ENCODE measurements at regions not wholly inside any gene's neighbourhood (a gene's known extent, or its start where the extent isn't known, plus 50 kb on each side); places are given as distances from the start of the nearest gene placed in this dataset.
"Not testable (repeated sequence)": the region's sequence is repeated elsewhere in the genome, so short reads cannot be mapped to it uniquely, and the experiment has no call there.

DNA sequence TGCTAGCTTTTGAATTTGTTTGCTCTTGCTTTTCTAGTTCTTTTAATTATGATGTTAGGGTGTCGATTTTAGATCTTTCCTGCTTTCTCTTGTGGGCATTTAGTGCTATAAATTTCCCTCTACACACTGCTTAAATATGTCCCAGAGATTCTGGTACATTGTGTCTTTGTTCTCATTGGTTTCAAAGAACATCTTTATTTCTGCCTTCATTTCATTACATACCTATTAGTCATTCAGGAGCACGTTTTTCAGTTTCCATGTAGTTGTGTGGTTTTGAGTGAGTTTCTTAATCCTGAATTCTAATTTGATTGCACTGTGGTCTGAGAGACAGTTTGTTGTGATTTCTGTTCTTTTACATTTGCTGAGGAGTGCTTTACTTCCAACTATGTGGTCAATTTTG is 51.2 kb upstream of the MB21D2 start:
- not testable (repeated sequence) for DNase-seq

DNA sequence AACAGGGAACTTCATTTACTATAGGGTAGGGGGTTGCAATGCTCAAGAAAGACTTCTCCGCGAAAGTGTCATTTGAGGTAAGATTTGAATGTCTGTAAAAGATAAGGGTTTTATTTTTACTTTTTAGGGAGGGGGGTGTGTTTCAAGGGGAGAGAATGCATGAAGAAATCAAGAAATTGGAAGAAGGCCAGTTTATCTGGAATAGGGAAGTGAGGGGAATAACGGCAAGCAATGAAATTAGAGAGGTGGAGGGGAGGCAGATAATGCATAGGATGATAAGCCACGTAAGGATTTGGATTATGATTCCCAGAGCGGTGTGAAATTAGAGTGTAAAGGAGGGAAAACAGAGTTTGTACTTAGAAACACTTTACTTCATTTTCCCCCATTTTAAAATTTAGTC is 63.0 kb upstream of the MB21D2 start:
- no peak for DNase-seq

DNA sequence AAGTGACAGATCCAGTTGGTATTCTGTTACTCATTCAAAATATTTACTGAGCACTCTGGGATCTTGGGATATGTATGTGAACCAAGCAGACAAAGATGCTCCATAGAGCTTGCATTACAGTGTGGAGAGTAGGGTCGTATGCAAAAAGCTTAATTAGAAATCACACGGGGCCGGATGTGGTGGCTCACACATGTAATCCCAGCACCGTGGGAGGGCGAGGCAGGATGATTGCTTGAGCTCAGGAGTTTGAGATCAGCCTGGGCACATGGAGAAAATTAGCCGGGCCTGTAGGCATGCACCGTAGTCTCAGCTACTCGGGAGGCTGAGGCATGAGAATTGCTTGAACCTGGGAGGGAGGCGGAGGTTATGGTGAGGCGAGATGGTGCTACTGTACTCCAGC is 68.7 kb upstream of the MB21D2 start:
- DNase-seq, result no peak

DNA sequence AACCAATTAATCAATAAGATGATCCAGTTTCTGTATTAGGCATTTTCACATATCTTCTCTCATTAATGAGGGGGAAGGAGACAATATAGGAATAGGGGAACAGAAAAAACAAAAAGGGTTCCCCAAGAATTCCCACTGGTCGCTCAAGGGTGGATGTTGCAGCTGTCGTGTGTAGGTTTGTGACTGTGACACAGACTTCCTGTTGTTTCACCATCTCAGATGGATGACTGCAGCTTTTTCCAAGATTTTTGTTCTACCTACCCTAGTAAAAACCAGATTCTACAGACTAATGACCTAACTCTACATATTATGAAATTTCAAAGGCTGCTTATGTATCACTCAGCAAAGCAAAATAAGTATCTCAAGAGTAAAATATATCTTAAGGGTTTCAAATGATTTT is 73.7 kb upstream of the MB21D2 start:
- no peak for DNase-seq

DNA sequence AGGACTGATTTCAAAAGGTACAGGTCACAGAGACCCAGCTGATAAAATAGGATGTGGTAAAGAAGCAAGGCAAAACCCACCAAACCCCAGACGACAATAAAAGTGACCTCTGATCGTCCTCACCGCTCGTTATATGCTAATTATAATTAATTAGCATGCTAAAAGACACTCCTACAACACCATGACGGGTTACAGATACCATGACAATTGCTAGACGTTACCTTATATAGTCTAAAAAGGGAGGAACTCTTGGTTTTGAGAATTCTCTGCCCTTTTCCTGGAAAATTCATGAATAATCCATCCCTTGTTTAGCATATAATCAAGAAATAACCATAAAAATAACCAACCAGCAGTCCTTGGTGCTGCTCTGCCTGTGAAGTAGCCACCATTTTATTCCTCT is 74.7 kb upstream of the MB21D2 start:
- DNase-seq, result no peak

DNA sequence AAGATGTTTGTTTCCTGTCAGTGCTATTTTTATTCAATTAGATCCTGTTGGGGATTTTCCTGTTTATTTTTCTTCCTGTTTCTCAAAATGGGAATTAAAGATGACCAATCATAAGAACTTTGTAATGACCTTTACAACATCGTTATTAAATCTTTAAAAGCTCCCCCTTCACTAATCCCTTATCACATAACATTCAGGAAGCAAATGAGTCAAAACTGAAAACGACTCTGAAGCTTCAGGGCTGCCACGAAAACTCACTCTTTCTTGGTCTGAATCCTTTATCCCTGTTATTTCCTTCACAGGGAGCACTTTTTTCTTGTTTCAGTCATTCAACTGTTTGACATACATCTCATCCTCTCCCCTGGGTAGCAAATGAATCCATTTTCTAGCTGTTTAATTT is 75.8 kb upstream of the MB21D2 start:
- DNase-seq, result no peak

DNA sequence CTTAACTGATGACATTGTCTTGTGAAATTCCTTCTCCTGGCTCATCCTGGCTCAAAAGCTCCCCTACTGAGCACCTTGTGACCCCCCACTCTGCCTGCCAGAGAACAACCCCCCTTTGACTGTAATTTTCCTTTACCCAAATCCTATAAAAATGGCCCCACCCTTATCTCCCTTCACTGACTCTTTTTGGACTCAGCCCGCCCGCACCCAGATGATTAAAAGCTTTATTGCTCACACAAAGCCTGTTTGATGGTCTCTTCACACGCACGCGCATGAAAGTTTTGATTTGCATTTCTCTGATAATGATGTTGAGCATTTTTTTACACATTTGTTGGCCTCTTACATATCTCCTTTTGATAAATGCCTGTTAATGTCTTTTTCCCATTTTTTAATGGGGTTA is 83.5 kb upstream of the MB21D2 start:
- DNase-seq, result not testable (repeated sequence)

DNA sequence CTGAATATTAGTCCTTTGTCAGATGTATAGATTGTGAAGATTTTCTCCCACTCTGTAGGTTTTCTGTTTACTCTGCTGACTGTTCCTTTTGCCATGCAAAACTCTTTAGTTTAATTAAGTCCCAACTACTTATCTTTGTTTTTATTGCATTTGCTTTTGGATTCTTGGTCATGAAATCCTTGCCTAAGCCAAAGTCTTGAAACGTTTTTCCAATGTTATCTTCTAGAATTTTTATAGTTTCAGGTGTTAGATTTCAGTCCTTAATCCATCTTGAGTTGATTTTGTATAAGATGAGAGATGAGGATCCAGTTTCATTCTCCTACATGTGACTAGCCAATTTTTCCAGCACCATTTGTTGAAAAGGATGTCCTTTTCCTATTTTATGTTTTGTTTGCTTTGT is 86.0 kb upstream of the MB21D2 start:
- not testable (repeated sequence) for DNase-seq

DNA sequence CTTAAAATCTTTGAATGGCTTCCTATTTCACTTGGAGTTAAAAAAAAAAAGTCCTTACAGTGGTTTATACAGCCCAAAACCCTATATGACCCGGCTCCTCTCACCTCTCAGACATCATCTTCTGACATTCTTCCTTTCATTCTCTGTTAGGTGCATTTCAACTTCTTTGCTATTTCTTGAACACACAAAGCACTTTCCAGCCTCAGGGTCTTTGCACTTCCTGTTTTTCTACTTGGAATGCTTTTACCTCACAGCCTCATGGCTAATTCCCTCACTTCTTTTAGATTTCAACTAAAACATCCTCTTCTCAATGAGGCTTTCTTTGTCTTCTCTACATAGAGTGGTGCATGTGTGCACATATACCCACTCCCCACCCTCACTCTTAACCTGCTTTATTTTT is 91.0 kb upstream of the MB21D2 start:
- no peak for DNase-seq

DNA sequence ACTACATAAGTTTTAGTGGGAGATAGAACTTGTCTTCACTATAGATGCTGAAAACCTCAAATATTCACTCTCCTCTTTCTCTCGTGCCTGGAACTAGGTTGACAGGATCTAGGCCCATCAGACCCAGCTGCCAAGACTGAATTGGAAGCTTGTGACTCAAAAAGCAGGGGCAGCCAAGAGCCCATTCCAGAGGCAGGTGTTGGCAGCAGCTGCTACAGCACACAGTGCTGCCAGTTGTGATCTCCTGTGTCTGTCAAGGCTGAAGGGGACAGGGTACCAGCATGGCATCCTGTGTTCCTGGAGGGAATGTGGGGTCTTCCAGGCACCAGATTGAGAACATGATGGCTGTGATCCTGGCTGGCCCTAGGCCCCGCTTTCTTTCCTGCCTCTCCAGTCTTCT is 92.5 kb upstream of the MB21D2 start:
- no peak for DNase-seq

DNA sequence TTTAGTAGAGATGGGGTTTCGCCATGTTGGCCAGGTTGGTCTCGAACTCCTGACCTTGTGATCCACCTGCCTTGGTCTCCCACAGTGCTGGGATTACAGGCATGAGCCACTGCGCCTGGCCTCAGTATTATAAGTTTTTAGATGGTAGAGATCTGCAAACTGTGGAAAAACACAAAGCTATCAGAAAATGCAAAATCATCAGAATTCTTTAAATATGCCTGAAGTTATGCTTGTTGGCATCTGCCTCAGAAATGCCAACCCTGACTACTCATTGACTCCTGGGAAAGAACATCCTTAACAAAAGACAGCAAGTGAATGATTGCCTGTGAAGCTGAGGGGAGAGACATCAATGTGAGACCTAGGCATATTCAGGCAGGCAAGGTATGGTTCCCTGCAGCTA is 94.3 kb upstream of the MB21D2 start:
- no peak for DNase-seq

DNA sequence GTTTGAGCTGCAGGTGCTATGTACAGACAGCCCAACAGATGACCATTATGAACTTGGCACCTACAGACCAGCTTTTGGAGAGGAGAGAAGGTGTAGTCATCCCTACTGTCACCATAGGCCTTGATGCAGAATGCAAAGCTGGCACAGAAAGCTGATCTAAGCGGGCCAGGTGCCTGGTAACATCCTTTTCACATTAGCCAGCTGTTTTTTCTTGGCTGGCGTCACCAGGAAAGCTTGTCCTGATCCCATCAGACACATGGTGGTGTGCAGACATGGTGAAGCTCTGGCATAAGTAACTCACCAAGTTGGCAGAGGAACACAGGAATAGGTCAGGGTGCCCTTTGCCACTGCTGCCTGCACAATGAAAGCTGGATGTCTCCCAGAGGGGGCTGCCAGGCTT is 97.2 kb upstream of the MB21D2 start:
- no peak for DNase-seq

DNA sequence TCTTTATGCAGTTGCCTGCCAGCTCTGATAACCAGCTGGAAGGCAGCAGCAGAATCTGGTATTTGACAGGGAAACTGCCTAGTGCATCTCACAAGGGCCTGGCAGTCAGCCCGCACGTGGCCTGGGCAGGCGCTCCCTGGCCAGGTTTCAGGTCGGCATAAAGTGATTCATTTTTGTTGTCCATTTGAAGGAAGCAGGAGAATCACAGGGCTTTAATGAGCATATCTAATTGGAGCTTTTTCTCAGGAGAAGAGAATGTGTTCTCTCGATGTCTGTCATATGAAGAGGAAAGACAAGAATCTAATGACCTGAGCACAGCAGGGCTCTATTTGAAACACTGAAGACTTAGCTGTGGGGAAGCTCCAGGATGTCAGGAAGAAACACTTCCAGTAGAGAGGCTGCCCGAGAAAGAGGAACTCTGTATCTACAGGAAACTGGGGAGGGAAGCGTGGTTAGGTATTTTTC is 98.8 kb upstream of the MB21D2 start:
- DNase-seq, result no peak

DNA sequence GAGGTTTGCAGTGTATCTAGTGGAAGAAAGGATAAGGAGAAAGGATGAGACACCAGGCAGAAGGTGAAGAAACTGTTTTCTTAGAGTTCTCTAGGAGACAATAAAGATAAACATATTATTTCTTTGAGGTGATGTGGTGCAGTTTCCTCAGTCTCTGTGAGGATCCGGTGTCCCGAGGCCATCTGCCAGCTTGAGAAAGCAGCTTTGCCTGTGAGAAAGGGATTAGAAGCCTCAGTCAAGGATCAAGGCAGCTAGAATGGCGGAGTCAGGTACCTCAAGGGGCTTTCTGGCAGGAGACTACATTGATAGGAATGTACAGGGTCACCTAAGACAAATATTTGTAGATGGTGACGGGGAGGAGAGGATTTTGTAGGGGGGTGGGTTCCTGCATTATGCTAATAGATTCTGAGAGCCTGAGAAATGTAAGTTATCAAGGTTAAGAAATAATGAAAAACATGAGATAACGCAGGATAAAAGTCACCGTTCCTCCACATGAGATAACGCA is 103.9 kb upstream of the MB21D2 start:
- DNase-seq, result no peak

DNA sequence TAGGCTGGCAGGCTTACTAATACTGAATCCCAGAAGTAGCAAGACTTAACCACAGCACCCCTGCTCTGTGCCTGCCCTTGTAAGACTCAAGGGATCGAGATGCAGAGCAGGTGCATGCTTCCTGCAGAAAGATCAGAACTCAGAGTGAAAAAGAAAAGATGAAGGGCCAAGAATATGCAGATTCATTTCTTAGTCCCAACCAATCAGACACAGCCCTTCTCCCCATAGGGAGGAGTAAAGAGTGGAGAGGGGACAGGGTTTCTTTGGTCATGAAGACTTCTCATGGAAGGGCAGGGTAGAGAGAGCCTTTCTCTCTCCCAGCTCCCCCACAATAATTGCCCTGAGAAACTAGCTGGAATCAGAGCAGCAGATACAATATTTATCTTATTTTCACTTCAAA is 105.6 kb upstream of the MB21D2 start:
- DNase-seq, result no peak

DNA sequence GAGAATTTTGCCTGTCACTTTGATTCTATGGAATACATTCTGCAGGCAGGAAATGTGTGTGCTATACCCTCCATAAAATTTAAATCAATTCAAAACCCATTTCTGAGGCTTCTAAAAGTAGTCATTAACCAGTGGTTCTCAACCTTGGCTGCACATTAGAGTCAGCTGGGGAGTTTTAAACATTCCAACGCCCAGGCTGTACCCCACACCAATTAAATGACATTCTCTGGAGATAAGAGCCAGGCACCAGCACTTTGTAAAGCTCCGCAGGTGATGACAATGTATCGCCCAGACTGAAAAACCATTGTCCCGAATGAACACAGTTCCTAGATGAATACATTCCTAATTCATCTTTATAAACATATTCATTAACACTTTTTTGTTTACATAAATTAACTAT is 110.6 kb upstream of the MB21D2 start:
- DNase-seq, result no peak

DNA sequence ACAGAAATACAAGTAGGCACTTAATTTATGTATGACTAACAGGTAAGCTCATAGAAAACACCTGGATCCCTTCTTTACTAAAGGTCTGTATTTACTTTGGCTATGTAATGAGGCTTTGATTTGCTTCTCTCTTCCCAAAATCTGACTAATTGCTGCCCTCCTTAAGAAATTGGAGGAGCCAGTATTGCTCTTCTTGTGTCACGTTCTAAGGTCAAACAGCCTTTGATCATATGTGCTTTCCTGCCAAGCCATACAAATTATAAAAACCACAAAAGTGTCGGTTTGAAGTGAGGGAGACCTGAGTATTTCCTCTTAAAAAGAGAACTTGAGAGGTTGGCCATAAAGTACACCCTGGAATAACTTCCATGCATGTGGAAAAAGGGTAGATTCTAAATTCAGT is 112.1 kb upstream of the MB21D2 start:
- peak; percentile 12 for DNase-seq

DNA sequence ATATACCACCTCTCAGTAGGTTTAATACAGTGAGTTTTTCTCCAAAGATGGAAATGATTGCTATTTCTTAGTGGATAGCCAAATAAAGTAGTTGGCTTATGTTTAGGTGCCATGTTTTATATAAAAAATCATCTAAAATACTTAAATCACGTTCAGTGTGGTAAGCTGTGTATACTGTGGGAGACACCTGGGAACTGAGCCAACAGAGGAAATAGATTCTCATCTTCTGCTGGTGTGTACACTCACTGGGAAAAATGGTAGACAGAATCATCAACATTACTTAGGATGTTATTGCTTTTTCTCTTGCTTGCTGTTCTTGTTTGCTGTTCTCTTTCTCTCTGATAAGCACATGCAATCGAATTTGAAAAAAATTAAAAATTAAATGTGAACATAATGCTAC is 112.6 kb upstream of the MB21D2 start:
- DNase-seq, result peak; percentile 45

DNA sequence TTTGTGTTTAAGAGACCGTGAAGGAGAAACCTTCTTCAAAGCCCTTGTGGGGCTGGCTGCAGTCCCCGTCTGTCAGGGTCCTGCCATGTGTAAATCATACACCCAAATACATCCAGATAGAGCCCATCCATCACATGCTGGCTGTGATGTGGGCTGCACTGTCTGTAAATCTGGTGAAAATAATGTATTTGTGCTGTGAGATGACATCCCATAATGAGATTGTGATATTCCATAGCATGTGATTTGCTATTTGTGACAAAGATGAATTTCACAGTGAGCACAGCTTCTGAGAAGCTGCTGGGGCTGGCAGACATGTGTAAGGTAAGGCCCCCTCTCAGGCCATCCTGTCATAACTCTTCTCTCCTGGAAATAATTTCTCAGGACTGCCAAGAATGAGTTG is 114.3 kb upstream of the MB21D2 start:
- no peak for DNase-seq

DNA sequence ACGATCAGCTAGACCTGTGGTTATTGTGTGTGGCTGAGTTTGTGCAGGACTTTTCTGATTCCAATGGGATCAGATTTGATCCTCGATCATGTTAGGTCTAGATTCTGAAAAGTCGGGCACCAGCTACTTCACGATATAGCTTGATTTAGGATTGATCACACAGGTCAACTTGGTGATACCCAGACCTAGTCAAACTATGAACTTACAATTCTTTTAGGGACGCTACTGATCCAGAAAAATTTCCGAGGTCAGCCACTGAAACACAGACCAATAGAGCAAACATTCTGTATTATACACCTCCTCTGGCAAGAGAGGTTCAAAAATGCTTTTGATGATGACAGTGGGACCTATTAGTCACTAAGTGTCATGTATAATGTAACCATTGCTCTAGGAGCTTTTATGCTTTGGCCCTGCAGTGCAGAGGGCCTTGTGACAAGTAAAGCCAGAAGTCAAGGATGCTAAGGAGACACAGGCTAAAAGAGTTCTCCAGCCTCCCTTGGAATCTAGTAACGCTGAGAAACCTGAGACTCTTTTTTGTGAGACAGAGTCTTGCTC is 115.6 kb upstream of the MB21D2 start:
- no peak for DNase-seq

DNA sequence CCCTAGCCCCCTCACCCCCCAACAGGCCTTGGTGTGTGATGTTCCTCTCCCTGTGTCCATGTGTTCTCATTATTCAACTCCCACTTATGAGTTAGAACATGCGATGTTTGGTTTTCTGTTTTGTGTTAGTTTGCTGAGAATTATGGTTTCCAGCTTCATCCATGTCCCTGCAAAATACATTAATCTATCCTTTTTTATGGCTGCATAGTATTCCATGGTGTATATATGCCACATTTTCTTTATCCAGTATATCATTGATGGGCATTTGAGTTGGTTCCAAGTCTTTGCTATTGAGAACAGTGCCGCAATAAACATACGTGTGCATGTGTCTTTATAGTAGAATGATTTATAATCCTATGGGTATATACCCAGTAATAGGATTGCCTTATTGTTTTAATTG is 120.2 kb upstream of the MB21D2 start:
- DNase-seq, result not testable (repeated sequence)

DNA sequence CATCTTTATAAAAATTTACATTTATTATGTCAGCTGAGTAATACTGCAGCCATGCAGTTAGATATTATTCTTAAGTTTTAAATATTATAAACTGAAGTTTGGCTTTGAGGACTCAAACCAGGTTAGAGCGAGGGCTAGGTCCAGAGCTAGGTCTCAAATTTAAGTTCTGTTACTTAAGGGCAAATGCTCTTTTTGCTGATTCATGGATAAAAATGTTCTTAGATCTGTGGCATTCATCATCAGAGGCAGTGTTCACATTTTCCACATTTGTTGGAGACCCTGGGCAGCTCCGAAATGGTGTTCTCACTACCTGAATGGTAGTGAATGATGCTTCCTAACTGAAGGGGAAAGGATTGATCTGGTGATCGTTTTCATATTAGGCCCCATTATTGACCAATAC is 121.4 kb upstream of the MB21D2 start:
- DNase-seq, result no peak

DNA sequence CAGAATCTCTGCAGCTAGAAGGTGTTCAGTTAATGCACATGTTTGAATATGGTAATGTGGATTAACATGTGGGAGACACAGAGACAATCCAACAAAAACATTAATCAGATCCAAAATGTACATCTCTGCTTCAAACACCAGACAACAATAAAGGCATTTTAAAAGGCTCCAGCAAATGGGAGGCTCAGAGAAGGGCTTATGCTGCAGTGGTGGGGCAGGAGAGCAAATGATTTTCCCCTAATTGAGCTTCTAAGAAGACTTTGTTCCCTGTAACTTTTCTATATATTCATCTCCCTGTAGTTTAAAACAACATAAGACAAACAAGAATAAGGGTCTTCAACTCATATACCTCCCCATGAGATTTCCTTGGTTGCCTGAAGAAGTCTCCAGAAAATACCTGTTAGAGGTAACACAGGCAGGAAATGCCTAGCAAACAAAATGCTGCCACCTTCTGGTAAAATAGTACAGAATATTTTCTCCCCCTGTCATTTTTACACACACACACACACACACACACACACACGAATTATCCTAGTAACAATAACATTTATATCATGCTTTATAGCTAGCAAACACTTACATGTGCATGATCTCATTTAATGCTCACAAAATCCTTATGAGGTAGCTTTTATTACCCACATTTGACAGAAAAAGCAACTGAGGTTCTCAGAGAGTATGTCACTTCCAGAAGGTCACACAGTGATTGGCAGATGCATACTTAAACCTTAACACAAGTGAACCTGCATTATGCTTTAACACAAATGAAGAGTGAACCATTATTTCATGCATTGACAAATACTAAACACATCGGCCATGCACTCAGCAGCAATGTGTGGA is 123.4 kb upstream of the MB21D2 start:
- peak; percentile 9 for DNase-seq

DNA sequence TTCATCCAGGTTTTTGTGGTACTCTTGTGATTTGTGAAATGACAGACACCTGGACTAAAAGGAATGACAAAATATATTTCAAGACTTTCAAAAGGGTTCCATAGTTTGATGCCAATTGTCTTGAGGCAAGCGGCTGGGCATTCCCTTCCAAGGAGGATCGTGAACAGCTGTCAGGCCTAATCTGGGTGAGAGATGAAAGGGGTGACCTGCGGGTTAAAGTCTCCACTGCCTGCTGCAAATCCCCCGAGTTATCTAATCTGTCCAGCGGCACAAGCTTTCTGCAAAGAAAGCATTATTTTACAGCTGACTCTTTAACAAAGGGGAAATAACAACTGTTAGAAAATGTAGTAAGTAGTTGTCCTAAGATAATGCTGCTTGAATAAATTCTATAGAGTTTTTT is 128.7 kb upstream of the MB21D2 start:
- DNase-seq, result no peak

DNA sequence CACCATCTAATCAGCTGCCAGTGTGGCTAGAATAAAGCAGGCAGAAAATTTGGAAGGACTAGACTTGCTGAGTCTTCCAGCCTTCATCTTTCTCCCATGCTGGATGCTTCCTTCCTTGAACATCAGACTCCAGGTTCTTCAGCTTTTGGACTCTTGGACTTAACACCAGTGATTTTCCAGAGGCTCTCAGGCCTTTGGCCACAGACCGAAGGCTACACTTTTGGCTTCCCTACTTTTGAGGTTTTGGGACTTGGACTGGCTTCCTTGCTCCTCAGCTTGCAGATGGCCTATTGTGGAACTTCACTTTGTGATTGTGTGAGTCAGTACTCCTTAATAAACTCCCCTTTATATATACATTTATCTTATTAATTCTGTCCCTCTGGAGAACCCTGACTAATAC is 129.8 kb upstream of the MB21D2 start:
- DNase-seq, result not testable (repeated sequence)
